GM19395 (cell line): ENCODE measurements at regions not wholly inside any gene's neighbourhood (a gene's known extent, or its start where the extent isn't known, plus 50 kb on each side); places are given as distances from the start of the nearest gene placed in this dataset.
"Not testable (repeated sequence)": the region's sequence is repeated elsewhere in the genome, so short reads cannot be mapped to it uniquely, and the experiment has no call there.

ENCODE experiments used
- ATAC-seq: cut with Tn5 transposase; IDR thresholded peaks from one replicate; pipeline ENCODE4 v1.9.1; 2021; ENCODE audit warnings: mild to moderate bottlenecking, moderate library complexity; ENCODE audit not compliant: unreplicated experiment

DNA sequence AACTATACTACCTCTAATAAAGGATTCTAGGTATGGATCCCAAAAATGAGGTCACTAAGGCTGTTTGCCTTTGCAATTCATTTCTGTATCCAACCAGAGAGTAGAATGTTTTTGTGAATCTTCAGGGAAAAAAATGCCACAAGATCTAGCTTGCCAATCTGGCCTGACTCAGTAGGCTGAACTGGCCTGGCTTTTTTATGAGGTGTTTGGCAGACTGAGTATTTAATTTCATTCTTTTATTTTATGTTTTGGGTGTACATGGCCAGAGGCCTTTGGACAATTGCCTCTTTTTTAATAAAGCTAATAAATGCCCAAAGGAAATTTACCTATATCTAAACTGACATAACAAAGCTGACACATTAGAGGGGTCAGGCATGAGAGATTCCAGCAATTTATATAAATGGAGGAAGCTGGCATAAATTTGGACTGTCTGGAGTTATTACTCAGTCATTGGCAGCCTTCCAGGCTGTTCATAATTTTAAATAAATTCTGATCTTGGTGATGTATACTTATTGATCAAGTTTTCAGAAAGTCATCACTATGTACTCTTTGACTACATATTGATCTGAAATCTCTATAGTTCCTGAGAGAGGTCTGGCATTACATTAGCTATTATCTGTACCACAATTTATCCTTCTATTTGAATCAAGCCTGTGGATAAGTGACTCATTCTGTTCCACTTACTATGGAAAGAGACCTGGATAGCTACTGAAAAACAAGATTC is 376.4 kb upstream of the NOCT start:
- ATAC-seq, result no peak

DNA sequence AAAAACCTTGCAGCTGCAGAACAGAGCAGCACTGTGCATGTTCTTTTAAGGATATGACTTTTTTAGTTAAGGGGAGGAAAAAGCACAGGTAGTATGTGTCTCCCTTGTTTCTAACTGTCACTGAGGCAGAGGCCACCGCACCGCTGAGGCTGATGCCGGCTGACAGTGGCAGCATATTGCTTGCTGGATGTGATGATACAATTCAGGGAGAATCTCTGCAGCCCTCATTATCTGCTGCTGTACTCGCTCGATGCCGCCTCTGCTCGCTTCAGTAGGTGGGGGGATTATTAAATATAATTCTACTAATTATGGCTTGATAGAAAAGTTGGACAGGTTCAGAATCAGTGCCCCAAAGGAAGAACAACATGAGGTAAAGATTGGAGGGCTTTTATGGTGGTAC is 378.8 kb upstream of the NOCT start:
- no peak for ATAC-seq

DNA sequence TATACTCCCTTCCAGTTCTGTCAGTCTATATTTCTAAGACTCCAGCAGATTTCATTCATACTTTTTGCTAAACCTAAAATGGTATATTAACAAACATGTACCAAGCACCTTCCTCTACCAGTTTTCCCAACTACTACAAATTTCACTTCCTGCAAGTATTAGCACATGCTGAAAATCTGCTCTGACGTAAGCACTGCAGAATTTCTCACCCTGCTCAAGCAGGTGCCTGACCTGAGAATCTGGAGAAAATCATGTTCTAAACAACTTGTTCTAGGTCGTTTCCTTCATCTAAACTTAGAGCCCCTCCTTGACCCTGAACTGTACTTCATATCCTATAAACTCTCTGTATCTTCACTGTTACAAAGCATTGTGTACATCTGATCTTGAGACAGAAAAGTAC is 380.7 kb upstream of the NOCT start:
- ATAC-seq, result no peak

GRCh38 chr4:138633580-138633904 is 382.0 kb upstream of the NOCT start:
- no peak for ATAC-seq

GRCh38 chr4:138632856-138633579 is 382.6 kb upstream of the NOCT start:
- ATAC-seq, result no peak

- ATAC-seq, result no peak
These were observed 384.9 kb upstream of the NOCT start for GRCh38 chr4:138630666-138631065.

DNA sequence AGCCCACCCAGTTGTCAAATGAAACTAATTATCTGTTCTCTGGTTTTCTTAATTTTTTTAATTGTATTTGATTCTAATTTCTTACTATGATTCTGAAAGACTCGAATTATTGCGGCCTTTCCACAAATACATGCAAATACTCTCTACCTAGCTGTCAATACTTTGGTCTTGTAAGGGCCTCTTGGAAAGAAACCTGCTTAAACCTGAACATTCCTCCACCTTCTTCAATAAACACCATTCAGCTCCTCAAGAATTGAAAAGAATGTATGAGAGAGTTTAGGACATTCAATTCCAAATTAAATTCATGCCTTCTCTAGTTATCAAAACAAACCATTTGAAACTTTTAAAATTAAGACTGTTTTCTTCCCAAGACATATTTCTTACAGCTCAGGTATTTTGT is 385.9 kb upstream of the NOCT start:
- no peak for ATAC-seq

DNA sequence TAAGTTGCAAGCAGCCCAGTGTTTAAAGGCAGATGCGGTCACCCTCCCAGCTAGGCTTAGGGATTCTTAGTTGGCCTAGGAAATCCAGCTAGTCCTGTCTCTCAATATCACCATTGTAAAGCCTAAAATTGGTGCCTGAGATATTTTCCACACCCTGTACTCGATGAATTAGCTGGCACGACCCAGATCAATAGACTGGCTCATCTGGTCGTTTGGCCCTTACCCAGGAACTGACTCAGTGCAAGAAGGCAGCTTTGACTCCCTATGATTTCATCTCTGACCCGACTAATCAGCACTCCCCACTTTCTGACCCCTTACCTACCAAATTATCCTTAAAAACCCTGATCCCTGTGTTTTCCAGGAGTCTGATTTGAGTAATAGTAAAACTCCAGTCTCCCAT is 384.9 kb upstream of the SLC7A11 start:
- ATAC-seq, result no peak

GRCh38 chr4:138622362-138622761 is 380.2 kb upstream of the SLC7A11 start:
- ATAC-seq, result not testable (repeated sequence)

DNA sequence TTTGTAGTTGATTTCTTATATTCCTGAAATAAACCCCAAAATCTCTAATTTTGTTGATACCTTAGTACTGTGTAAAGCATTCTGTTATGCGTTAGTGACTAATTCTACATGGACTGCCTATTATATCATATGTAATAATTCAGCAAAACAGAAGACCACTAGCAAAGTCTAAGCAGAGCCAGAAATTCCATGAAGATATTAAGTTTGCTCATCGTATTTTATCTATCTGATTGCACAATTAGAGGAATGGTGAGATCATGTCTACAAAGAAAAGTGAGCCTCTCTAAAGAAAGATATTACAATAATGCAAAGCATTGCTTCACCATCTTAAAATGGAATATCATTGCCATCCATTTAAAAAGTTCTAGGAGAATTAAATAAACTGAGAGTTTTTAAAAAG is 374.6 kb upstream of the SLC7A11 start:
- no peak for ATAC-seq

- no peak for ATAC-seq
These were observed 372.4 kb upstream of the SLC7A11 start for GRCh38 chr4:138614398-138615142.

- no peak for ATAC-seq
These were observed 370.3 kb upstream of the SLC7A11 start for GRCh38 chr4:138612428-138612827.

DNA sequence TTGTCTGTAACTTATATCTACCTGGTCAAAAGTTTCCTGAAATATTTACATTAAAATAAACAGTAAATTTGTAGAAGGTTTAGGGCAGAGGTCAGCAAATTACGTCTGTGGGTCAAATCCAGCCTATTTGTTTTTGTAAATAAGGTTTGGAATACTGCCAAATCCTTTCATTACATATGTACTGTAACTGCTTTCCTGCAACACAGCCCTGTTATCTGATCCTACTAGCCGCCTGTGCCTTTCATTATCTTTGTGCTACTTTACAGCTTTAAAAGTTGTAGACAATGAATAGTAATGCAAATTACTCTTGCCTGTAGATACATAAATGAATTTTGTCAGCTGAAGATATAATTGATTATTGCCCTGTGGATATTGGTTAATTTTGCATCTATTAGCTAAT is 369.6 kb upstream of the SLC7A11 start:
- no peak for ATAC-seq

- ATAC-seq, result no peak
These were observed 368.9 kb upstream of the SLC7A11 start for GRCh38 chr4:138611017-138611416.

DNA sequence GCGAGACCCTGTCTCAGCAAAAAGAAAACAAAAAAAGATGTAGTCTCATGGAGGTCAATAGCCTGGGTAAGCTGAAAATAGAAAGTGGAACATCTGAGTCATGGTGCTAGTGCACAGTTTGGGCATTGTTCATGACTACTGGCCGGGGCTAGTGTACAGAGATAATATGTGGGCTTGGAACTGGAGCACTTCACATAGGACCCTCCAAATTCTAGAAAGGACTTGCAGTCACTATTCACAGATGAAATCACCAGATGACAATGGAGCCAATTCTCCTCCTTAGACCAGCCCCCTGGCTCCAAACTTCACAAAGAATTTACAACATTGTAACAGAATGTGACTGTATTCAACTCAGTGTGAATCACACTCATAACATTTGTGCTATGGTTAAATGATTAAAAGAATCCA is 367.8 kb upstream of the SLC7A11 start:
- ATAC-seq, result peak; percentile 62

GRCh38 chr4:138604556-138604955 is 362.4 kb upstream of the SLC7A11 start:
- no peak for ATAC-seq

DNA sequence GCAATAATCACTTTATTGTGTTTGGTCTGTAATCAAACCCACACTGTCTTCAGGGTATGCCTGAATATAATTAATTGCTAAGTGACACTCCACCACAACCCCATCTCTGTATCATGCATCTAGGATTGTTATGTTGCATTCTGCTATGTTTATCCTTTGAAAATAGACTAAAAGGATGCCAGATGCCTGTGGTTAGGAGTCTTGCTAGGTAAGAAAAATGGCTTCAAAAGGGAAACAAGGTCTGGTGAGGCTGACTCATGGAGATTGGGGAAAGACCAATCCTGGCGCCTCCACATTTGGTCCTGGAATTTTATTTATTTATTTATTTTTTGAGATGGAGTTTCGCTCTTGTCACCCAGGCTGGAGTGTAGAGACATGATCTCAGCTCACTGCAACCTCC is 360.5 kb upstream of the SLC7A11 start:
- ATAC-seq, result no peak

- no peak for ATAC-seq
These were observed 357.8 kb upstream of the SLC7A11 start for GRCh38 chr4:138599965-138600364.

DNA sequence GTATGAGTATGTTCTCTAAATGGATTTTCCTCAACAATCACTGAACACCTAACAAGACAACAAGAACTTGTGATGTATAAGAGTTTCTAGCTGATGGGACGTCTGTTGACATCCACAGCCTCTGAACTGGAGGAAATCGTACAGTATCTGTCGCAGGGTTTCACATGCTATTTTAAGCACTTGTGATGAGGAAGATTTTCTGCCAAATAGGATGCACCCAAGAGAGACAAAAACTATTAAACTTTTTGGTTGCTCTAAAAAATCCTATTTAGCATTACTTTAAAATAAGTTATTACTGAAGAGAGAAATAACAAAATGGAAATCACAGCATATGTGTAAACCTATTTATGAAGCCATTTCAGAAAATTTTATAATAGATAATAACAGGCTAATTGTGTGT is 356.1 kb upstream of the SLC7A11 start:
- ATAC-seq, result no peak

DNA sequence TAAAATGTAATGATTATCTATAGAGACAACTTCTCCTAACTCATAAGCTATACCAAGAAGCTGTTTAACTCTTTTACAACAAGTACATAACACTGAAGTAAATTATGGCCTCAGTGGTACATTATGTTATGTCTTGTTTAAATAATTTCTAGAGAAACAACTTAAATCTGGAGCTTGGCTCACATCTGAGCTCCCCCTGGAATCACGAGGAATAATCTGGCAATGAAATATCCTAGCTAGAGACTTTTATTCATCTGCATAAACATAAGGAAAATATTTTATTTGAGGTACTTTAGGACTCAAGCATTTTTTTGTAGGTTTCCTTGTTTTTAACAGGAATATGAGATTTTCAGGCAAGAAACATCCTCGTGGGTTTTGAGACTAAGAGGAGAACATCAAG is 354.7 kb upstream of the SLC7A11 start:
- no peak for ATAC-seq

- no peak for ATAC-seq
These were observed 353.7 kb upstream of the SLC7A11 start for GRCh38 chr4:138595731-138596460.
